ENCODE measurements at regions not wholly inside any gene's neighbourhood (a gene's known extent, or its start where the extent isn't known, plus 50 kb on each side); places are given as distances from the start of the nearest gene placed in this dataset.

DNA sequence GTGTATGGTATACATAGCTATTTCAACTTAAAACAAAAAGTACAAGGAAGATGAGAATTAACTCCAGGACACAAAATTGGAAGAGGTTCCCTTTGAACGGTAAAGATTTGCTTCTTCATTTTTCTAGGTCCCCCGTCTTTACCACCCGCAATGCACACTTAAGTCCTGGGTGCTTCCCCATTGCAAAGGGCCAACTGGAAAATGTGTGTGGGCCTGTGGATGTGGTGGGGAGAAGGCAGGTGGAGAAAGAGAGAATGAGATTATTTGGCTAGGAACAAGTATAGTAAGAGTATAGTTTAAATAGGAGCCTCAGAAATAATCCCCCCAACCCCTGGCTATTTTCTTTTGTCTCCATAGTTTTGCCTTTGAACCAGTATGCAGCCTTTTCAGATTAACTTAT is 115.4 kb downstream of the HLX start:
- intact Hi-C loops (cut with micrococcal nuclease), result loop anchor here (5.0 kb wide), 1 partner anchor 182 kb away; no protein-coding TSS in a partner anchor
- Histone ChIP-seq H2AFZ (ENCODE audit: low read depth, low read length) (no peak overlapping the region), H3K79me2 (ENCODE audit: control insufficient read depth, insufficient read depth, low read length) (no peaks in the 10 kb centered on the region), H3K4me2 (ENCODE audit: insufficient read depth, low read length) (no peak overlapping the region), H3K4me3 (replicated peaks in 1 of 3; ENCODE audit: insufficient read depth in 1 of 3, low read depth in 1 of 3, low read length in 3 of 3) (no peak overlapping the region), H4K20me1 (replicated peaks; ENCODE audit: control insufficient read depth, extremely low read depth, insufficient read depth, low read length) (no peaks in the 10 kb centered on the region), H3K27me3 (ENCODE audit: control insufficient read depth in 2 of 2, insufficient read depth in 2 of 2, low read length in 2 of 2) (no peaks in the 10 kb centered on the region), H3K9me1 (replicated peaks; ENCODE audit: control insufficient read depth, extremely low read depth, insufficient read depth, low read length) (no peaks in the 10 kb centered on the region), H3K27ac (ENCODE audit: insufficient read depth, low read depth, low read length) (no peak overlapping the region), H3K9me3 (replicated peaks; ENCODE audit: control insufficient read depth, insufficient read depth, low read length) (no peaks in the 10 kb centered on the region), H3K4me1 (ENCODE audit: control insufficient read depth, extremely low read depth, insufficient read depth, low read length) (peaks cover 15% of the 10 kb centered on the region), H3K9ac (replicated peaks; ENCODE audit: extremely low read depth, insufficient read depth, low read length) (no peak overlapping the region), H3K36me3 (ENCODE audit: control insufficient read depth in 2 of 2, extremely low read depth in 1 of 2, insufficient read depth in 2 of 2, low read length in 2 of 2) (no peaks in the 10 kb centered on the region)
- POLR2A ChIA-PET, result no interaction called here
- no peak for TF ChIP-seq GATA2 (IDR thresholded peaks at IDR 0.05; ENCODE audit: insufficient read depth, insufficient read length, low read depth, low read length)
- no peak for TF ChIP-seq MAX (IDR thresholded peaks at IDR 0.05; ENCODE audit: insufficient read depth, insufficient read length)
- no peak for TF ChIP-seq MYC (IDR thresholded peaks at IDR 0.05; ENCODE audit: low read depth, low read length)
- TF ChIP-seq FOS (IDR thresholded peaks at IDR 0.05; ENCODE audit: borderline replicate concordance, insufficient read depth, low read length), result no peak
- TF ChIP-seq, protein P1, sequence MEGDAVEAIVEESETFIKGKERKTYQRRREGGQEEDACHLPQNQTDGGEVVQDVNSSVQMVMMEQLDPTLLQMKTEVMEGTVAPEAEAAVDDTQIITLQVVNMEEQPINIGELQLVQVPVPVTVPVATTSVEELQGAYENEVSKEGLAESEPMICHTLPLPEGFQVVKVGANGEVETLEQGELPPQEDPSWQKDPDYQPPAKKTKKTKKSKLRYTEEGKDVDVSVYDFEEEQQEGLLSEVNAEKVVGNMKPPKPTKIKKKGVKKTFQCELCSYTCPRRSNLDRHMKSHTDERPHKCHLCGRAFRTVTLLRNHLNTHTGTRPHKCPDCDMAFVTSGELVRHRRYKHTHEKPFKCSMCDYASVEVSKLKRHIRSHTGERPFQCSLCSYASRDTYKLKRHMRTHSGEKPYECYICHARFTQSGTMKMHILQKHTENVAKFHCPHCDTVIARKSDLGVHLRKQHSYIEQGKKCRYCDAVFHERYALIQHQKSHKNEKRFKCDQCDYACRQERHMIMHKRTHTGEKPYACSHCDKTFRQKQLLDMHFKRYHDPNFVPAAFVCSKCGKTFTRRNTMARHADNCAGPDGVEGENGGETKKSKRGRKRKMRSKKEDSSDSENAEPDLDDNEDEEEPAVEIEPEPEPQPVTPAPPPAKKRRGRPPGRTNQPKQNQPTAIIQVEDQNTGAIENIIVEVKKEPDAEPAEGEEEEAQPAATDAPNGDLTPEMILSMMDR (IDR thresholded peaks at IDR 0.05; ENCODE audit: extremely low read depth in 1 of 2, insufficient read depth in 1 of 2, low read depth in 1 of 2, low read length in 2 of 2), result no peak
- no peak for TF ChIP-seq JUN (IDR thresholded peaks at IDR 0.05; ENCODE audit: borderline replicate concordance, insufficient read depth, insufficient read length, low read depth)
- TF ChIP-seq EZH2 (IDR thresholded peaks at IDR 0.05; ENCODE audit: borderline replicate concordance, low read depth, low read length, severe bottlenecking), result no peak
- no peak for TF ChIP-seq POLR2A (IDR thresholded peaks at IDR 0.05; ENCODE audit: low read depth, low read length)
- no peak for TF ChIP-seq POLR2AphosphoS5 (IDR thresholded peaks at IDR 0.05; ENCODE audit: insufficient read depth, low read depth, low read length)
- dilution Hi-C loops (cut with MboI; ENCODE audit: extremely low pct_ligation_motif_present, low sequenced_read_pairs), result no loop called here
- BruUV-seq (replicated peaks), result no TSS peak
- FAIRE-seq (no peak), DNase-seq (ENCODE audit: low read depth, low spot score) (no peak)
- CTCF ChIA-PET, result interaction anchor here (1.1 kb wide), 1 partner anchor 209 kb away, joined by 4 read pairs; no protein-coding TSS in a partner anchor
